Stomach smooth muscle (tissue), 2 donors: ENCODE measurements at regions not wholly inside any gene's neighbourhood (a gene's known extent, or its start where the extent isn't known, plus 50 kb on each side); places are given as distances from the start of the nearest gene placed in this dataset.

Experiments used
- H3K27ac ChIP-seq: one replicate; pipeline ENCODE4 v1.7.0; 2013; ENCODE audit warnings: mild to moderate bottlenecking, low read length, inconsistent platforms
- H3K27me3 ChIP-seq, 2 donors: one replicate each; pipeline ENCODE4 v1.7.0; 2013; ENCODE audit warnings: low read length in 2 of 2; ENCODE audit not compliant: insufficient read depth in 2 of 2, control insufficient read depth in 1 of 2
- H3K36me3 ChIP-seq, 2 donors: one replicate each; pipeline ENCODE4 v1.7.0; 2013; ENCODE audit warnings: low read length in 2 of 2; ENCODE audit not compliant: control insufficient read depth in 2 of 2, insufficient read depth in 2 of 2
- H3K4me1 ChIP-seq: one replicate; pipeline ENCODE4 v1.7.0; 2013; ENCODE audit warnings: low read length; ENCODE audit not compliant: control insufficient read depth, insufficient read depth
- H3K4me3 ChIP-seq, 2 donors: one replicate each; pipeline ENCODE4 v1.7.0; 2013; ENCODE audit warnings: low read length in 2 of 2
- H3K9ac ChIP-seq, 2 donors: one replicate each; pipeline ENCODE4 v1.7.0; 2013; ENCODE audit warnings: low read length in 2 of 2, mild to moderate bottlenecking in 1 of 2
- H3K9me3 ChIP-seq, 2 donors: one replicate each; pipeline ENCODE4 v1.7.0; 2013; ENCODE audit warnings: low read length in 2 of 2; ENCODE audit not compliant: control insufficient read depth in 2 of 2
- donor health status: healthy.
- donor health status: Pancreatic carcinoma.

GRCh38 chr6:14333556-14334305 is 216.2 kb downstream of the CD83 start:
- Histone ChIP-seq H3K27ac (no peak overlapping the region), H3K9ac (no peak overlapping the region), H3K27me3 (no peaks in the 10 kb centered on the region), H3K4me1 (no peaks in the 10 kb centered on the region), H3K9me3 (peaks cover 0 to 3% of the 10 kb centered on the region in 2 donors), H3K36me3 (no peaks in the 10 kb centered on the region), H3K4me3 (no peak overlapping the region)

GRCh38 chr6:14335071-14335470 is 217.5 kb downstream of the CD83 start:
- Histone ChIP-seq H3K36me3 (no peaks in the 10 kb centered on the region), H3K9me3 (peaks cover 0 to 3% of the 10 kb centered on the region in 2 donors), H3K27ac (no peak overlapping the region), H3K4me1 (no peaks in the 10 kb centered on the region), H3K27me3 (no peaks in the 10 kb centered on the region), H3K9ac (no peak overlapping the region), H3K4me3 (no peak overlapping the region)

- Histone ChIP-seq H3K36me3 (no peaks in the 10 kb centered on the region), H3K4me1 (no peaks in the 10 kb centered on the region), H3K27ac (no peak overlapping the region), H3K9me3 (peaks cover 0 to 3% of the 10 kb centered on the region in 2 donors), H3K4me3 (no peak overlapping the region), H3K9ac (no peak overlapping the region), H3K27me3 (no peaks in the 10 kb centered on the region)
These were observed 219.6 kb downstream of the CD83 start for GRCh38 chr6:14337152-14337551.

GRCh38 chr6:14339172-14339571 is 221.6 kb downstream of the CD83 start:
- Histone ChIP-seq H3K4me3 (no peak overlapping the region), H3K9ac (no peak overlapping the region), H3K4me1 (no peaks in the 10 kb centered on the region), H3K36me3 (no peaks in the 10 kb centered on the region), H3K27me3 (no peaks in the 10 kb centered on the region), H3K9me3 (no peaks in the 10 kb centered on the region), H3K27ac (no peak overlapping the region)

GRCh38 chr6:14339711-14340584 is 222.4 kb downstream of the CD83 start:
- Histone ChIP-seq H3K9me3 (no peaks in the 10 kb centered on the region), H3K4me3 (no peak overlapping the region), H3K27me3 (no peaks in the 10 kb centered on the region), H3K36me3 (no peaks in the 10 kb centered on the region), H3K4me1 (no peaks in the 10 kb centered on the region), H3K27ac (no peak overlapping the region), H3K9ac (no peak overlapping the region)

GRCh38 chr6:14344486-14344885 is 226.9 kb downstream of the CD83 start:
- Histone ChIP-seq H3K27me3 (no peaks in the 10 kb centered on the region), H3K9ac (no peak overlapping the region), H3K4me3 (no peak overlapping the region), H3K9me3 (no peaks in the 10 kb centered on the region), H3K36me3 (no peaks in the 10 kb centered on the region), H3K27ac (no peak overlapping the region), H3K4me1 (no peaks in the 10 kb centered on the region)

GRCh38 chr6:14348389-14348788 is 230.8 kb downstream of the CD83 start:
- Histone ChIP-seq H3K9ac (no peak overlapping the region), H3K27me3 (no peaks in the 10 kb centered on the region), H3K36me3 (no peaks in the 10 kb centered on the region), H3K4me3 (no peak overlapping the region), H3K4me1 (no peaks in the 10 kb centered on the region), H3K9me3 (peaks cover 4 to 5% of the 10 kb centered on the region in 2 donors), H3K27ac (no peak overlapping the region)

- H3K27ac ChIP-seq: no peak overlapping the region
- H3K36me3 ChIP-seq: no peaks in the 10 kb centered on the region
- H3K4me1 ChIP-seq: peaks cover 1% of the 10 kb centered on the region
- H3K27me3 ChIP-seq: no peaks in the 10 kb centered on the region
- H3K9me3 ChIP-seq: peaks cover 4 to 5% of the 10 kb centered on the region in 2 donors
- no peak overlapping the region for H3K9ac ChIP-seq
- no peak overlapping the region for H3K4me3 ChIP-seq
These were observed 231.9 kb downstream of the CD83 start for GRCh38 chr6:14349507-14349906.

- Histone ChIP-seq H3K9me3 (peaks cover 4 to 5% of the 10 kb centered on the region in 2 donors), H3K36me3 (no peaks in the 10 kb centered on the region), H3K4me3 (no peak overlapping the region), H3K9ac (no peak overlapping the region), H3K4me1 (peaks cover 6% of the 10 kb centered on the region), H3K27me3 (no peaks in the 10 kb centered on the region), H3K27ac (no peak overlapping the region)
These were observed 232.6 kb downstream of the CD83 start for GRCh38 chr6:14350210-14350609.

- Histone ChIP-seq H3K27ac (no peak overlapping the region), H3K9ac (no peak overlapping the region), H3K36me3 (no peaks in the 10 kb centered on the region), H3K9me3 (peaks cover 4 to 5% of the 10 kb centered on the region in 2 donors), H3K4me1 (peaks cover 6% of the 10 kb centered on the region), H3K4me3 (no peak overlapping the region), H3K27me3 (no peaks in the 10 kb centered on the region)
These were observed 235.7 kb downstream of the CD83 start for GRCh38 chr6:14353281-14353680.

GRCh38 chr6:14353798-14354197 is 236.2 kb downstream of the CD83 start:
- no peaks in the 10 kb centered on the region for H3K27me3 ChIP-seq
- peaks cover 6% of the 10 kb centered on the region for H3K4me1 ChIP-seq
- H3K36me3 ChIP-seq: no peaks in the 10 kb centered on the region
- H3K9ac ChIP-seq: no peak overlapping the region
- no peak overlapping the region for H3K27ac ChIP-seq
- peaks cover 4 to 5% of the 10 kb centered on the region in 2 donors for H3K9me3 ChIP-seq
- no peak overlapping the region for H3K4me3 ChIP-seq
